Keratinocyte (primary cell): ENCODE measurements at regions not wholly inside any gene's neighbourhood (a gene's known extent, or its start where the extent isn't known, plus 50 kb on each side); places are given as distances from the start of the nearest gene placed in this dataset.

Experiments
- DNase-seq: peaks from one replicate; pipeline ENCODE4 v3.0.0-alpha.2; 2011; ENCODE audit warnings: low read depth, missing footprints, low spot score
- FAIRE-seq: peaks from 2 replicates; lab custom pipeline; 2011; peaks lifted over from hg19 to GRCh38; lab: Jason Lieb, UNC
- H2AFZ ChIP-seq: 2 replicates; pipeline ENCODE4 v1.6.0; 2012; ENCODE audit warnings: low read length, control low read depth, inconsistent platforms; ENCODE audit not compliant: control insufficient read depth
- H3K27ac ChIP-seq: 2 replicates; pipeline ENCODE4 v1.5.1; 2011; ENCODE audit warnings: low read length; ENCODE audit not compliant: control insufficient read depth, insufficient read depth
- H3K27me3 ChIP-seq: 3 replicates; pipeline ENCODE4 v1.6.0; 2011; ENCODE audit warnings: low read length; ENCODE audit not compliant: control insufficient read depth, insufficient read depth; ENCODE audit errors: extremely low read depth
- H3K36me3 ChIP-seq, 2 experiments: 2 replicates in 1 of 2; 3 replicates in 1 of 2; pipeline ENCODE4 v1.5.1; 2011; ENCODE audit warnings: low read length in 2 of 2, mild to moderate bottlenecking in 1 of 2; ENCODE audit not compliant: control insufficient read depth in 2 of 2, insufficient read depth in 2 of 2; ENCODE audit errors: extremely low read depth in 1 of 2
- H3K4me1 ChIP-seq: 3 replicates; pipeline ENCODE4 v1.5.1; 2011; ENCODE audit warnings: low read length; ENCODE audit not compliant: control insufficient read depth, insufficient read depth; ENCODE audit errors: extremely low read depth
- H3K4me2 ChIP-seq: 3 replicates; pipeline ENCODE4 v1.6.0; 2011; ENCODE audit warnings: low read depth, low read length; ENCODE audit not compliant: control insufficient read depth, insufficient read depth; ENCODE audit errors: extremely low read depth
- H3K4me3 ChIP-seq, 3 experiments: fragments of 200-600 bp in 1 of 3; sonication (generic) in 1 of 3; 2 replicates in 2 of 3; 3 replicates in 1 of 3; pipeline ENCODE4 v1.5.1; 2011 to 2016; ENCODE audit warnings: low read length in 3 of 3, mild to moderate bottlenecking in 3 of 3, control low read depth in 2 of 3, inconsistent platforms in 1 of 3, low read depth in 1 of 3, mixed read lengths in 1 of 3, mixed run types in 1 of 3, moderate library complexity in 1 of 3; ENCODE audit not compliant: control insufficient read depth in 2 of 3, insufficient read depth in 2 of 3; ENCODE audit errors: extremely low read depth in 1 of 3
- H3K79me2 ChIP-seq: 2 replicates; pipeline ENCODE4 v1.6.0; 2012; ENCODE audit warnings: low read length; ENCODE audit not compliant: control insufficient read depth, insufficient read depth
- H3K9ac ChIP-seq: 3 replicates; pipeline ENCODE4 v1.6.0; 2011; ENCODE audit warnings: low read length; ENCODE audit not compliant: control insufficient read depth, insufficient read depth; ENCODE audit errors: extremely low read depth
- H3K9me1 ChIP-seq: 3 replicates; pipeline ENCODE4 v1.6.0; 2011; ENCODE audit warnings: low read length; ENCODE audit not compliant: control insufficient read depth, insufficient read depth; ENCODE audit errors: extremely low read depth
- H3K9me3 ChIP-seq: 2 replicates; pipeline ENCODE4 v1.5.1; 2012; ENCODE audit warnings: low read depth, low read length; ENCODE audit not compliant: control insufficient read depth
- H4K20me1 ChIP-seq: 3 replicates; pipeline ENCODE4 v1.6.0; 2011; ENCODE audit warnings: low read length; ENCODE audit not compliant: control insufficient read depth, insufficient read depth; ENCODE audit errors: extremely low read depth
- EZH2 ChIP-seq: IDR thresholded peaks from one replicate; pipeline ENCODE4 v1.6.1; 2012; ENCODE audit warnings: inconsistent platforms, mild to moderate bottlenecking, low read length, moderate library complexity
- dilution Hi-C: fragments of 300-500 bp; cut with MboI; formaldehyde crosslinking; loops from one replicate; pipeline ENCODE4 v1.7.0; 2020; ENCODE audit warnings: low sequenced_read_pairs; ENCODE audit not compliant: extremely low pct_ligation_motif_present
- TF ChIP-seq, protein P1 (sequence below), 3 experiments: IDR thresholded peaks in 1 of 3; conservative IDR thresholded peaks in 1 of 3; optimal IDR thresholded peaks in 1 of 3; 2 replicates in 2 of 3; 3 replicates in 1 of 3; pipeline versions ENCODE3 to v1.5.1; 2011; ENCODE audit warnings: low read length in 3 of 3, mild to moderate bottlenecking in 3 of 3, moderate library complexity in 2 of 3, control low read depth in 1 of 3, inconsistent platforms in 1 of 3; ENCODE audit not compliant: insufficient read depth in 2 of 3; ENCODE audit errors: extremely low read depth in 1 of 3

- peaks cover 14% of the 10 kb centered on the region for H3K9me3 ChIP-seq
- H3K9me1 ChIP-seq, result no peaks in the 10 kb centered on the region
- DNase-seq, result no peak
- no peaks in the 10 kb centered on the region for H3K79me2 ChIP-seq
- dilution Hi-C loops, result no loop called here
- H3K27me3 ChIP-seq, result no peaks in the 10 kb centered on the region
- FAIRE-seq, result no peak
- TF ChIP-seq EZH2, result no peak
- TF ChIP-seq, protein P1, sequence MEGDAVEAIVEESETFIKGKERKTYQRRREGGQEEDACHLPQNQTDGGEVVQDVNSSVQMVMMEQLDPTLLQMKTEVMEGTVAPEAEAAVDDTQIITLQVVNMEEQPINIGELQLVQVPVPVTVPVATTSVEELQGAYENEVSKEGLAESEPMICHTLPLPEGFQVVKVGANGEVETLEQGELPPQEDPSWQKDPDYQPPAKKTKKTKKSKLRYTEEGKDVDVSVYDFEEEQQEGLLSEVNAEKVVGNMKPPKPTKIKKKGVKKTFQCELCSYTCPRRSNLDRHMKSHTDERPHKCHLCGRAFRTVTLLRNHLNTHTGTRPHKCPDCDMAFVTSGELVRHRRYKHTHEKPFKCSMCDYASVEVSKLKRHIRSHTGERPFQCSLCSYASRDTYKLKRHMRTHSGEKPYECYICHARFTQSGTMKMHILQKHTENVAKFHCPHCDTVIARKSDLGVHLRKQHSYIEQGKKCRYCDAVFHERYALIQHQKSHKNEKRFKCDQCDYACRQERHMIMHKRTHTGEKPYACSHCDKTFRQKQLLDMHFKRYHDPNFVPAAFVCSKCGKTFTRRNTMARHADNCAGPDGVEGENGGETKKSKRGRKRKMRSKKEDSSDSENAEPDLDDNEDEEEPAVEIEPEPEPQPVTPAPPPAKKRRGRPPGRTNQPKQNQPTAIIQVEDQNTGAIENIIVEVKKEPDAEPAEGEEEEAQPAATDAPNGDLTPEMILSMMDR (optimal IDR thresholded peaks at IDR 0.05 in 1 of 3, IDR thresholded peaks at IDR 0.05 in 1 of 3, conservative IDR thresholded peaks at IDR 0.05 in 1 of 3; ENCODE audit: extremely low read depth in 1 of 3, insufficient read depth in 2 of 3, low read length in 3 of 3), result no peak
- no peak overlapping the region for H3K27ac ChIP-seq
- H3K36me3 ChIP-seq, result no peaks in the 10 kb centered on the region
- no peak overlapping the region for H2AFZ ChIP-seq
- H3K9ac ChIP-seq, result no peak overlapping the region
- no peak overlapping the region for H3K4me3 ChIP-seq
- H4K20me1 ChIP-seq, result no peaks in the 10 kb centered on the region
- no peaks in the 10 kb centered on the region for H3K4me1 ChIP-seq
- no peak overlapping the region for H3K4me2 ChIP-seq
Measured at GRCh38 chr22:48084729-48085050, 1322.2 kb downstream of the TBC1D22A start.

GRCh38 chr22:48084041-48084728 lies 1321.7 kb downstream of the TBC1D22A start:
- DNase-seq, result no peak
- TF ChIP-seq, protein P1 (optimal IDR thresholded peaks at IDR 0.05 in 1 of 3, IDR thresholded peaks at IDR 0.05 in 1 of 3, conservative IDR thresholded peaks at IDR 0.05 in 1 of 3; ENCODE audit: extremely low read depth in 1 of 3, insufficient read depth in 2 of 3, low read length in 3 of 3), result no peak
- no peak for TF ChIP-seq EZH2
- Histone ChIP-seq H3K9me1 (no peaks in the 10 kb centered on the region), H3K79me2 (no peaks in the 10 kb centered on the region), H3K27me3 (no peaks in the 10 kb centered on the region), H4K20me1 (no peaks in the 10 kb centered on the region), H2AFZ (no peak overlapping the region), H3K36me3 (no peaks in the 10 kb centered on the region), H3K4me1 (no peaks in the 10 kb centered on the region), H3K27ac (no peak overlapping the region), H3K4me2 (no peak overlapping the region), H3K9me3 (peaks cover 14% of the 10 kb centered on the region), H3K4me3 (no peak overlapping the region), H3K9ac (no peak overlapping the region)
- dilution Hi-C loops, result no loop called here
- FAIRE-seq, result no peak
